Sigmoid colon (tissue), 4 donors: ENCODE measurements at regions not wholly inside any gene's neighbourhood (a gene's known extent, or its start where the extent isn't known, plus 50 kb on each side); places are given as distances from the start of the nearest gene placed in this dataset.

Experiments
- CTCF ChIP-seq, 4 experiments: fragments of 450-650 bp in 3 of 4; fragments of 200-600 bp in 1 of 4; IDR thresholded peaks; one replicate each; pipeline ENCODE4 v1.5.1; 2016 to 2019; ENCODE audit warnings: antibody characterized with exemption in 4 of 4, mild to moderate bottlenecking in 3 of 4, moderate library complexity in 2 of 4
- EP300 ChIP-seq, 4 donors: sonication (generic); formaldehyde crosslinking; IDR thresholded peaks; one replicate each; pipeline ENCODE4 v1.6.1; 2017; ENCODE audit warnings: antibody characterized with exemption in 4 of 4
- POLR2A ChIP-seq, 2 donors: fragments of 450-650 bp; IDR thresholded peaks; one replicate each; pipeline ENCODE4 v1.6.1; 2016; ENCODE audit warnings: antibody characterized with exemption in 2 of 2, mild to moderate bottlenecking in 2 of 2, moderate library complexity in 2 of 2
- POLR2AphosphoS5 ChIP-seq, 4 donors: sonication (generic); formaldehyde crosslinking; IDR thresholded peaks; one replicate each; pipeline ENCODE4 v1.6.1; 2017; ENCODE audit warnings: antibody characterized with exemption in 4 of 4

DNA sequence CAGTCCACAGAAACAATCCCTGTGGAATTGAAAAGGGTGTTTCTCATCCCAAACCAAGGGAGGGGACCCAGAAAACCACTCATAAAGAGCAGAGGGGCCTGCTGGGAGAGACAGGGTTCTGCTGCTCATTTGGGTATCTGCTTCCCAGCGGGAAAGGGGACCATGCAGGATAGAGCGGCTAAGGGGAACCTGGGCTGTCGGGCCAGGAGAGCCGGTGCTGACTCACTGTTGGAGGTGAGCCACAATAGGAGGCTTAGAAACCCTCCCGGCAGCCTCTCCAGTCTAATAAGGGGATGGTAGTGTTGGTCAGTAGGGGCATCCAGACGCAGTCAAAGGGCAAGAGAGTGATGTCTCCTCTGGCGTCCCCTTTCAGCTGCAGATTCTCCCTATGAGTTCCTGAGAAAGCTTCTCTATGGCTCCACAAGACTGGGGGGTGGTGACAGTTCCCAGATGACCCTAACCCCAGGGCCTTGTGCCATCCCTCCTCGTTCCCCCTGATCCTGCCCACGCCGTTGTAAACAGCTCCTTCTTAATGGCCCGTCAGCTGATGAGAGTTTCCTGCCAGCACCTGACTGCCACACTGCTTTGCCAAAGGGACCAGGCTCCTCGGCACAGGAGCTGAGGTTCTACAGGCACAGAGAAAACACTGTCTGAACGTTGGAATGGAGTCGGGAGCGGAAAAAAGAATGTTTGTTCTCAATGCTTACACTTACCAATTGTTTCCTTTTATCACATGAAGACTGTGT lies 646.1 kb upstream of the DEFB115 start:
- TF ChIP-seq CTCF (IDR thresholded peaks at IDR 0.05) (no peak), POLR2A (IDR thresholded peaks at IDR 0.05) (no peak), POLR2AphosphoS5 (IDR thresholded peaks at IDR 0.05) (no peak), EP300 (IDR thresholded peaks at IDR 0.05) (no peak)
